DOHH2 (cell line): ENCODE measurements at regions not wholly inside any gene's neighbourhood (a gene's known extent, or its start where the extent isn't known, plus 50 kb on each side); places are given as distances from the start of the nearest gene placed in this dataset.

Experiments
- H3F3A ChIP-seq: fragments of 200-600 bp; sonication (generic), shearing (Covaris generic); 2 replicates; pipeline ENCODE4 v1.6.0; 2016; ENCODE audit warnings: antibody characterized with exemption, mild to moderate bottlenecking; ENCODE audit not compliant: control insufficient read depth, insufficient read depth
- H3K27ac ChIP-seq: fragments of 200-600 bp; sonication (generic); 2 replicates; pipeline ENCODE4 v1.5.1; 2014; ENCODE audit warnings: low read depth, mild to moderate bottlenecking, low read length, moderate library complexity
- H3K27me3 ChIP-seq: fragments of 200-600 bp; sonication (generic); 2 replicates; pipeline ENCODE4 v1.6.1; 2014; ENCODE audit warnings: mild to moderate bottlenecking, low read length, mixed read lengths; ENCODE audit not compliant: control insufficient read depth
- H3K36me3 ChIP-seq: fragments of 200-600 bp; sonication (generic); 2 replicates; pipeline ENCODE4 v1.6.1; 2014; ENCODE audit warnings: mild to moderate bottlenecking, low read length, moderate library complexity, mixed read lengths; ENCODE audit not compliant: control insufficient read depth
- H3K4me1 ChIP-seq: fragments of 200-600 bp; sonication (generic); 2 replicates; pipeline ENCODE4 v1.6.1; 2014; ENCODE audit warnings: mild to moderate bottlenecking, low read length, mixed read lengths; ENCODE audit not compliant: control insufficient read depth
- H3K4me2 ChIP-seq: fragments of 200-600 bp; sonication (generic); 2 replicates; pipeline ENCODE4 v1.6.0; 2014; ENCODE audit warnings: mild to moderate bottlenecking, low read length, moderate library complexity
- H3K4me3 ChIP-seq: fragments of 200-600 bp; sonication (generic); 2 replicates; pipeline ENCODE4 v1.5.1; 2014; ENCODE audit warnings: mild to moderate bottlenecking, low read length, mixed read lengths
- H3K79me2 ChIP-seq: fragments of 200-600 bp; sonication (generic); 2 replicates; pipeline ENCODE4 v1.6.1; 2014; ENCODE audit warnings: mild to moderate bottlenecking, low read length, mixed read lengths; ENCODE audit not compliant: control insufficient read depth
- H3K9me2 ChIP-seq: fragments of 200-600 bp; sonication (generic); replicated peaks from 2 replicates; pipeline ENCODE4 v1.6.1; 2014; ENCODE audit warnings: mild to moderate bottlenecking, low read length, mixed read lengths; ENCODE audit not compliant: control insufficient read depth
- H3K9me3 ChIP-seq: fragments of 200-600 bp; sonication (generic); 2 replicates; pipeline ENCODE4 v1.6.1; 2014; ENCODE audit warnings: antibody characterized with exemption, low read length, mixed read lengths; ENCODE audit not compliant: control insufficient read depth, insufficient read depth
- H4K20me1 ChIP-seq: fragments of 200-600 bp; sonication (generic); 2 replicates; pipeline ENCODE4 v1.6.0; 2014; ENCODE audit warnings: low read depth, mild to moderate bottlenecking, antibody characterized with exemption, low read length, moderate library complexity; ENCODE audit not compliant: control insufficient read depth, insufficient read depth
- EZH2phosphoT487 ChIP-seq: fragments of 200-600 bp; sonication (generic); IDR thresholded peaks from 2 replicates; pipeline ENCODE4 v1.6.1; 2017; ENCODE audit warnings: borderline replicate concordance, mild to moderate bottlenecking, antibody characterized with exemption, low read length, moderate library complexity, mixed read lengths
- TF ChIP-seq, protein P1 (sequence below): fragments of 200-600 bp; sonication (generic); IDR thresholded peaks from one replicate; pipeline ENCODE4 v1.5.1; 2014; ENCODE audit warnings: antibody characterized with exemption, mild to moderate bottlenecking, low read depth, low read length; ENCODE audit not compliant: poor library complexity, severe bottlenecking

DNA sequence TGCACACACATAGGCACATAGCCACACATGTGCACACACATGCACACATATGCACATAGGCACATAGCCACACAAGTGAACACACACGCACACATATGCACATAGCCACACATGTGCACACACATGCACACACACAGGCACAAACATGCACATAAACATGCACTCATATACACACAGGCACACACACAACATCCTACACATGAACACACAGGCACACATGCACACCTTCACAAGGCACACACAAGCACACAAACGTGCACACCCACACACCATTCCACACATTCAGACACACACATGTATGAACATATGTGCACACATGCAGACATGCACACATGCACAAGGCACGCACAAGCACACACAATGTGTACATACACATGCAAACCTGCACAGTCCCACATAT, 484.7 kb downstream of the IRX1 start:
- Histone ChIP-seq H3K4me2 (no peak overlapping the region), H3K9me2 (no peaks in the 10 kb centered on the region), H3K4me1 (no peaks in the 10 kb centered on the region), H3K4me3 (no peak overlapping the region), H3K79me2 (no peaks in the 10 kb centered on the region), H3K27me3 (no peaks in the 10 kb centered on the region), H4K20me1 (no peaks in the 10 kb centered on the region), H3K9me3 (peaks cover 16% of the 10 kb centered on the region; the same call in 1 of the 2 replicates), H3K36me3 (no peaks in the 10 kb centered on the region), H3K27ac (no peak overlapping the region), H3F3A (no peaks in the 10 kb centered on the region)
- TF ChIP-seq EZH2phosphoT487, result no peak
- TF ChIP-seq, protein P1, sequence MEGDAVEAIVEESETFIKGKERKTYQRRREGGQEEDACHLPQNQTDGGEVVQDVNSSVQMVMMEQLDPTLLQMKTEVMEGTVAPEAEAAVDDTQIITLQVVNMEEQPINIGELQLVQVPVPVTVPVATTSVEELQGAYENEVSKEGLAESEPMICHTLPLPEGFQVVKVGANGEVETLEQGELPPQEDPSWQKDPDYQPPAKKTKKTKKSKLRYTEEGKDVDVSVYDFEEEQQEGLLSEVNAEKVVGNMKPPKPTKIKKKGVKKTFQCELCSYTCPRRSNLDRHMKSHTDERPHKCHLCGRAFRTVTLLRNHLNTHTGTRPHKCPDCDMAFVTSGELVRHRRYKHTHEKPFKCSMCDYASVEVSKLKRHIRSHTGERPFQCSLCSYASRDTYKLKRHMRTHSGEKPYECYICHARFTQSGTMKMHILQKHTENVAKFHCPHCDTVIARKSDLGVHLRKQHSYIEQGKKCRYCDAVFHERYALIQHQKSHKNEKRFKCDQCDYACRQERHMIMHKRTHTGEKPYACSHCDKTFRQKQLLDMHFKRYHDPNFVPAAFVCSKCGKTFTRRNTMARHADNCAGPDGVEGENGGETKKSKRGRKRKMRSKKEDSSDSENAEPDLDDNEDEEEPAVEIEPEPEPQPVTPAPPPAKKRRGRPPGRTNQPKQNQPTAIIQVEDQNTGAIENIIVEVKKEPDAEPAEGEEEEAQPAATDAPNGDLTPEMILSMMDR, result no peak

DNA sequence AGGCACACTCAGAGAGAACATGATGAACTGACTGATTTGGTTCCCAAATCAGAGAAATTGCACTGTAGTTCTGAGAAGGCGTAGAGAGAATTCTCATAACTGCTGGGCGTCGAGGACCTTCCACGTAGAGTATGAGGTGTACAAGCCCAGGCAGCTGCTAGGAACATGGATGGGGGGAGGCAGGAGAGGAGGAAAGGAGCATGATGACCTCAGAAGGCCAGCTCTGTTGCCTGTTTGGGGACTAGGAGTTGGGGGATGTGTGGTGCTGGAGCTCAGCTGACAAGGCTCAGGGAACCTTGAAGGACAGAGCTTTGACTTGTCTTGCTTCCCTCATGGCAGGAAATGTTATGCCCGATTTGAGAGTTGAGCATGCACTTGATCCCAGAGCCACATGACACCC, 485.4 kb downstream of the IRX1 start:
- Histone ChIP-seq H3K4me2 (no peak overlapping the region), H3K4me1 (no peaks in the 10 kb centered on the region), H3K27me3 (no peaks in the 10 kb centered on the region), H3K79me2 (no peaks in the 10 kb centered on the region), H3K36me3 (no peaks in the 10 kb centered on the region), H3K9me3 (peaks cover 16% of the 10 kb centered on the region; the same call in 1 of the 2 replicates), H4K20me1 (no peaks in the 10 kb centered on the region), H3F3A (no peaks in the 10 kb centered on the region), H3K9me2 (no peaks in the 10 kb centered on the region), H3K27ac (no peak overlapping the region), H3K4me3 (no peak overlapping the region)
- TF ChIP-seq, protein P1, result no peak
- no peak for TF ChIP-seq EZH2phosphoT487

DNA sequence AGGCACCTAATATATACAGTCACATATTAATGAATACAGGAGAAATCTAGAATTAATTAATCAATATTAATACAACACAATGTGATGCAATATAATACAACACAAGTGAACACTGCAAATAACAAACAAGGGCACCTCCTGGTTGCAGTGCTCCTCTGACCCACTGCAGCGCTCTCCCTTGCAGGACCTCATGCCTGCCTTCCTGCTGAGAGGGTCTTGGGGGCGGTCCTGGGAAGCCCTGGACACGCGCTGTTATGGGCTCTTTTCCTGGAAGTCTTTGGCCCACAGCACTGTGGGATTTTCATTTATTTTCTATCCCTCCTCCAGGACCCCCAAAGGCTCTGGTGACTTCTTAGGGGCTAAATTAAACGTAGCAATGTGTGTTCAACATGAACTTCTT, 485.8 kb downstream of the IRX1 start:
- Histone ChIP-seq H3K4me1 (no peaks in the 10 kb centered on the region), H3K4me3 (no peak overlapping the region), H3F3A (no peaks in the 10 kb centered on the region), H3K79me2 (no peaks in the 10 kb centered on the region), H3K9me3 (peaks cover 14% of the 10 kb centered on the region; the same call in 1 of the 2 replicates), H3K36me3 (no peaks in the 10 kb centered on the region), H3K4me2 (no peak overlapping the region), H3K9me2 (no peaks in the 10 kb centered on the region), H3K27me3 (no peaks in the 10 kb centered on the region), H4K20me1 (no peaks in the 10 kb centered on the region), H3K27ac (no peak overlapping the region)
- TF ChIP-seq EZH2phosphoT487, result no peak
- TF ChIP-seq, protein P1, result no peak
